HFF-Myc (cell line): ENCODE measurements at regions not wholly inside any gene's neighbourhood (a gene's known extent, or its start where the extent isn't known, plus 50 kb on each side); places are given as distances from the start of the nearest gene placed in this dataset.
"Not testable (repeated sequence)": the region's sequence is repeated elsewhere in the genome, so short reads cannot be mapped to it uniquely, and the experiment has no call there.

Source experiments
- DNase-seq: peaks from one replicate; pipeline ENCODE4 v3.0.0-alpha.2; 2011; ENCODE audit warnings: low read depth; ENCODE audit errors: extremely low read depth
- H3K4me3 ChIP-seq: replicated peaks from 2 replicates; pipeline ENCODE4 v1.5.1; 2011; ENCODE audit warnings: low read depth, mild to moderate bottlenecking, control low read depth, low read length
- TF ChIP-seq, protein P1 (sequence below): IDR thresholded peaks from 2 replicates; pipeline ENCODE4 v1.5.1; 2012; ENCODE audit warnings: mild to moderate bottlenecking, low read depth, low read length, control low read depth; ENCODE audit errors: missing control alignments

DNA sequence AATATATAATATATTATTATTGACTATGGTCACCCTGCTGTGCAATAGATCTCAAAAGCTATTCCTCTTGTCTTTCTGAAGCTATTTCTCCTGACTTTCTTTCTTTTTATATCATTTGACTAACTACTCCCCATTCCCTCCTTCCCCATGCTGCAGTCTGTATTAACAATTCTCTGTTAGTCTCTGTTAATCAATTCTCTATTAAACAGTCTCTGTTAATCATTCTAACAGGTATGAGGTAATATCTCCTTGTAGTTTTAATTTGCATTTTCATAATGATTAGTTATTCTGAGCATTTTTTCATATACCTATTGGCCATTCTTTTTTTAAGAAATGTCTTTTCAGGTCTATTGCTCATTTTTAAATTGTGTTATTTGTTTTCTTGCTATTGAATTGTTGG, 201.0 kb upstream of the B3GALT2 start:
- H3K4me3 ChIP-seq: no peak overlapping the region
- TF ChIP-seq, protein P1, sequence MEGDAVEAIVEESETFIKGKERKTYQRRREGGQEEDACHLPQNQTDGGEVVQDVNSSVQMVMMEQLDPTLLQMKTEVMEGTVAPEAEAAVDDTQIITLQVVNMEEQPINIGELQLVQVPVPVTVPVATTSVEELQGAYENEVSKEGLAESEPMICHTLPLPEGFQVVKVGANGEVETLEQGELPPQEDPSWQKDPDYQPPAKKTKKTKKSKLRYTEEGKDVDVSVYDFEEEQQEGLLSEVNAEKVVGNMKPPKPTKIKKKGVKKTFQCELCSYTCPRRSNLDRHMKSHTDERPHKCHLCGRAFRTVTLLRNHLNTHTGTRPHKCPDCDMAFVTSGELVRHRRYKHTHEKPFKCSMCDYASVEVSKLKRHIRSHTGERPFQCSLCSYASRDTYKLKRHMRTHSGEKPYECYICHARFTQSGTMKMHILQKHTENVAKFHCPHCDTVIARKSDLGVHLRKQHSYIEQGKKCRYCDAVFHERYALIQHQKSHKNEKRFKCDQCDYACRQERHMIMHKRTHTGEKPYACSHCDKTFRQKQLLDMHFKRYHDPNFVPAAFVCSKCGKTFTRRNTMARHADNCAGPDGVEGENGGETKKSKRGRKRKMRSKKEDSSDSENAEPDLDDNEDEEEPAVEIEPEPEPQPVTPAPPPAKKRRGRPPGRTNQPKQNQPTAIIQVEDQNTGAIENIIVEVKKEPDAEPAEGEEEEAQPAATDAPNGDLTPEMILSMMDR: no peak
- no peak for DNase-seq

DNA sequence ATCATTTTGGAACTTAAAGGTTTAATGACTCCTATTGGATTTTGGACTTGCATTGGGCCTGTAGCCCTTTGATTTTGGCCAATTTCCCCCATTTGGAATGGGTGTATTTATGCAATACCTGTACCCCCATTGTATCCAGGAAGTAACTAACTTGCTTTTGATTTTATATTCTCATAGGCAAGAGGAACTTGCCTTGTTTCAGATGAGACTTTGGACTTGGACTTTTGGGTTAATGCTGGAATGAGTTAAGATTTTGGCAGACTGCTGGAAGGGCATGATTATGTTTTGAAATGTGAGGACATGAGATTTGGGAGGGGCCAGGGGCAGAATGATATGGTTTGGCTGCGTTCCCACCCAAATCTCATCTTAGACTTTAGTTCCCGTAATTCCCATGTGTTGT, 192.0 kb upstream of the B3GALT2 start:
- not testable (repeated sequence) for H3K4me3 ChIP-seq, DNase-seq

DNA sequence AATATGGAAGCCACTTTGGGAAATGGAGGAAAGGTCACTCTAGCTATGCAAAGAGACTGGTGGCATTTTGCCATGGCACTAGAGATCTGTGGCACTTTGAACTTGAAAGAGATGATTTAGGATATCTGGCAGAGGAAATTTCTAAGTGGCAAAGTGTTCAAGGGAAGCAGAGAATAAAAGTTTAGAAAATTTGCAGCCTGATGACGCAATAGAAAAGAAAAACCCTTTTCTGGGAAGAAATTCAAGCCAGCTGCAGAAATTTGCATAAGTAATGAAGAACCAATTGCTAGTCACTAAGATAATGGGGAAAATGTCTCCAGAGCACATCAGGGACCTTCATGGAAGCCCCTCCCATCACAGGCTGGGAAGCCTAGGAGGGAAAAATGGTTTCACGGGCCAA, 191.1 kb upstream of the B3GALT2 start:
- no peak overlapping the region for H3K4me3 ChIP-seq
- TF ChIP-seq, protein P1: no peak

DNA sequence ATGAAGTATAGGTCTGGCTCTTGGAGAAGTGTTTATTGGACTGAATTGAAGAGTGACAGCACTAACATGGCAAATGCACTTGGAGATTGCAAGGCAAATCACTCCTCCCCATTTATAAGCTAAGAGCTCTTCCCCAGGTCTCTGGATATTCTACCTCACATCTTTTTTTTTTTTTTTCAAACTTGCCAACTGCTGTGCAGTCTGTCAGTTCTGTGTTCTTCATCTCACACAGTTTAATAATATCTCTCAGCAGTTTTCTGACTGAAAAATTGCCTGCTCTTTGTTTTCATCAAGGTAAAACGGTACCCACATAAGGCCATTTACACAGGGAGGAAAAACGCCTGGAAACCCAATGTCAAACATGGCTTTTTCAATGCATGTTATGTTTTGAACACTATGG, 186.1 kb upstream of the B3GALT2 start:
- H3K4me3 ChIP-seq: no peak overlapping the region
- TF ChIP-seq, protein P1: no peak
- no peak for DNase-seq

More for the DNA sequence above, 191.1 kb upstream of the B3GALT2 start:
- DNase-seq: no peak

DNA sequence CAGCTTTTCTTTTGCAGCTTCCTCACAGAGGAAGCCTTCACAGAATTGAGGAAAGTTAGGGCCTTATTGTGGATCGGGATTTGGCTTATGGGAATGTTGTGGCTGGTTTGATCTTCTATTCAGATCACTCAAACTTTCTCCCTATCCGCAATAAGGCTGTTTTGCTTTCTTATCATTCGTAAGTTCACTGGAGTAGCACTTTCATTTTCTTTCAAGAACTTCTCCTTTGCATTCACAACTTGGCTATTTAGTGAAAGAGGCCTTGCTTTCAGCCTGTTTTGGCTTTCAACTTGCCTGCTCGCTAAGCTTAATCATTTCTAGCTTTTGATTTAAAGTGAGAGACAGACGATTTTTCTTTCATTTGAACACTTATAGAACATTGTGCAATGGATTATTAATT, 181.9 kb upstream of the B3GALT2 start:
- TF ChIP-seq, protein P1: no peak
- DNase-seq: no peak
- no peak overlapping the region for H3K4me3 ChIP-seq

DNA sequence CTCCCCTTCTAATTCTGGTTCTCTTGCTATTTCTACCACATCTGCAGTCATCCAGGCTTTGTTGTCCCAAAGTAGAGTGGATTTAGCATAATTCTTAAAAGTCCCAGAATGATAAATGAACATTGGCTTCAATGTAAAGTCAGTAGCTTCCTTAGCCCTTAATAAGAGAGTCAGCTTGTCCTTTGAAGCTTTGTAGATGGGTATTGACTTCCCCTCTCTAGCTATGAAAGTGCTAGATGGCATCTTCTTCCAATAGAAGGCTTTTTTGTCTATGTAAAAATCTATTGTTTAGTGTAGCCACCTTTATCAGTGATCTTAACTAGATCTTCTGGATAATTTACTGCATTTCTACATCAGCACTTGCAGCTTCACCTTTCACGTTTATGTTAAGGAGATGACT, 181.4 kb upstream of the B3GALT2 start:
- TF ChIP-seq, protein P1: no peak
- no peak overlapping the region for H3K4me3 ChIP-seq
- DNase-seq: no peak

DNA sequence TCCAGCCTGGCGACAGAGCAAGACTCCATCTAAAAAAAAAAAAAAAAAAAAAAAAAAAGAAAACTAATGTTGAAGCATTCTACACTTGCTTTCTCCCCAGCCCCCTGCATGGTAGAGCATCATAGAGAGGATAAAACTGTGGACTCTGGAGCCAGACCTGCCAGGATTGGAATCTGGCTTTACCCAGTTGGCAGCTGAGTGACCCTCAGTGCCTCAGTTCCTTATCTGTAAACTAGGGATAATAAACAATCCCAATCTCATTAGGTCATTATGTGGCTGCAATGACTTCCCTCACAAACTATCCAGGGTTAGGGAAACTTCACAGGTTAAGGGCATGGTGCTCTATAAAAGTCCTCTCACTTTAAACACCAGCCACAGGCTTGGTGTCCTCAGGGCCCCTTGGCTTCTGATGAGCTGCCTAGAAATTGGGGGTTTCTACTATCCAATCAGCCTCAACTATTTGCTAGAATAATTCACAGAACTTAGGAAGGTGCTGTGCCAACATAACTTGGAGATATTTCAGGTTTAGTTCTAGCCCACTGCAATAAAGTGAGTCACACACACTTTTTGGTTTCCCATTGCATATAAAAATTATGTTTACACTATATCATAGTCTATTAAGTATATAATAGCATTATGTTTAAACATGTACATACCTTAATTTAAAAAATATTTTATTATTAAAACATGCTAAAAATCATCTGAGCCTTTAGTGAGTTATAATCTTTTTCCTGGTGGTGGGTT, 180.5 kb upstream of the B3GALT2 start:
- TF ChIP-seq, protein P1: no peak
- DNase-seq: no peak

More for the DNA sequence above, 180.5 kb upstream of the B3GALT2 start:
- H3K4me3 ChIP-seq: no peak overlapping the region
